ENCODE measurements at regions not wholly inside any gene's neighbourhood (a gene's known extent, or its start where the extent isn't known, plus 50 kb on each side); places are given as distances from the start of the nearest gene placed in this dataset.
"Not testable (repeated sequence)": the region's sequence is repeated elsewhere in the genome, so short reads cannot be mapped to it uniquely, and the experiment has no call there.

- Mint-ChIP-seq H3K36me3 (ENCODE audit: low read depth) (no peaks in the 10 kb centered on the region), H3K27me3 (no peaks in the 10 kb centered on the region), H3K27ac (no peak overlapping the region), H3K9me3 (peaks cover 6% of the 10 kb centered on the region), H3K4me3 (no peak overlapping the region), H3K4me1 (no peaks in the 10 kb centered on the region)
- no peak for ATAC-seq (replicated peaks)
Measured at GRCh38 chr5:117118499-117118898, 543.9 kb upstream of the SEMA6A start.

DNA sequence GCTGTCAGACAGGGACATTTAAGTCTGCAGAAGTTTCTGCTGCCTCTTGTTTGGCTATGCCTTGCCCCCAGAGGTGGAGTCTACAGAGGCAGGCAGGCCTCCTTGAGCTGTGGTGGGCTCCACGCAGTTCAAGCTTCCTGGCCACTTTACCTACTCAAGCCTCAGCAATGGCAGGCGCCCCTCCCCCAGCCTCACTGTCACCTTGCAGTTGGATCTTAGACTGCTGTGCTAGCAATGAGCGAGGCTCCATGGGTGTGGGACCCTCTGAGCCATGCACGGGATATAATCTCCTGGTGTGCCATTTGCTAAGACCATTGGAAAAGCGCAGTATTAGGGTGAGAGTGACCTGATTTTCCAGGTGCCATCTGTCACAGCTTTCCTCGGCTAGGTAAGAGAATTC, 542.7 kb upstream of the SEMA6A start:
- H3K27me3 Mint-ChIP-seq; H3K4me1 Mint-ChIP-seq; H3K4me3 Mint-ChIP-seq; H3K9me3 Mint-ChIP-seq; ATAC-seq (replicated peaks); H3K27ac Mint-ChIP-seq; H3K36me3 Mint-ChIP-seq (ENCODE audit: low read depth): not testable (repeated sequence)

DNA sequence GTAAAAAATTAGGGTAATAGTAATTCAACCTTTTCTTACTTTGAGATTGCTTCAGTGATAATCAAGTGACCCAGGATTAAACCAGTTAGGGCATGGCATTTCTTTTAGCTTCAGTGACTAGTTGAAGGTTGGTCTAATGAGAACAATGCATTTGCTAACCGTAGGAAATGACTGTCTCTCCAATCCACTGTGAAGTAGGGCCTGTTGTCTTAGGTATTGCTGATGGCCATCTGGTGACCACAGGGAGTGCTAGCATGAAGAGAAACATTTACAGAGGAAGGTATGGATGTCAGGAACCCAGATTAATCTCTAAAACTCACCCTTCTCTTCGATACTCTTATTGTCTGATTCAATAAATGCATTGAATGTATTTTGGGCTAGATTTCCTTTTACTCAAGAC, 535.9 kb upstream of the SEMA6A start:
- Mint-ChIP-seq H3K4me1 (no peaks in the 10 kb centered on the region), H3K27me3 (no peaks in the 10 kb centered on the region), H3K36me3 (ENCODE audit: low read depth) (no peaks in the 10 kb centered on the region), H3K9me3 (peaks cover 5% of the 10 kb centered on the region), H3K27ac (no peak overlapping the region), H3K4me3 (no peak overlapping the region)
- no peak for ATAC-seq (replicated peaks)

DNA sequence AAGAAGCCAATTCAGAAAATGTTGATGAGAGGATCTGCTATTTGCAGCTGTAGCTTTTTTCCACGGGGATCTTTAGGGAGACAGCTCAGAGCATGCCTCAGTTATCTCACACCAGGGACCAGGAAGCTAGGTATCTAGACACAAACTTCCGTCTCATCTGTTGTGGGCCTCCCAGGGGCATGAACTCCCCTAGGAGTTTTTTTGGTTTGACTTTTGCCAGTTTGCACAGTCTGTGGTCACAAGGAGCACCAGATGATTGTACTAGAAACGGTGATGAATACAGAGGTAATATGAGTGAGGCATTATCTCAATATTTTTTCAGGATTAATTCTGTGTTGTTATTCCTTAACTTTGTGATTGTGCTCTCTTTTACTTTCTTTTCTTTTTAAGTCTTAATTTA, 533.2 kb upstream of the SEMA6A start:
- no peak overlapping the region for H3K27ac Mint-ChIP-seq
- peaks cover 5% of the 10 kb centered on the region for H3K9me3 Mint-ChIP-seq
- H3K36me3 Mint-ChIP-seq (ENCODE audit: low read depth), result no peaks in the 10 kb centered on the region
- H3K4me1 Mint-ChIP-seq, result no peaks in the 10 kb centered on the region
- no peak for ATAC-seq (replicated peaks)
- H3K27me3 Mint-ChIP-seq, result no peaks in the 10 kb centered on the region
- H3K4me3 Mint-ChIP-seq, result no peak overlapping the region

- Mint-ChIP-seq H3K4me3 (no peak overlapping the region), H3K27me3 (no peaks in the 10 kb centered on the region), H3K9me3 (peaks cover 4% of the 10 kb centered on the region), H3K4me1 (no peaks in the 10 kb centered on the region), H3K36me3 (ENCODE audit: low read depth) (no peaks in the 10 kb centered on the region), H3K27ac (no peak overlapping the region)
- ATAC-seq (replicated peaks), result no peak
Measured at GRCh38 chr5:117103703-117104102, 529.1 kb upstream of the SEMA6A start.

- H3K36me3 Mint-ChIP-seq (ENCODE audit: low read depth), result no peaks in the 10 kb centered on the region
- ATAC-seq (replicated peaks), result no peak
- no peaks in the 10 kb centered on the region for H3K27me3 Mint-ChIP-seq
- no peak overlapping the region for H3K4me3 Mint-ChIP-seq
- H3K27ac Mint-ChIP-seq, result no peak overlapping the region
- H3K4me1 Mint-ChIP-seq, result no peaks in the 10 kb centered on the region
- H3K9me3 Mint-ChIP-seq, result peaks cover 4% of the 10 kb centered on the region
Measured at GRCh38 chr5:117102591-117102990, 528.0 kb upstream of the SEMA6A start.

GRCh38 chr5:117100176-117100575, 525.6 kb upstream of the SEMA6A start:
- no peaks in the 10 kb centered on the region for H3K4me1 Mint-ChIP-seq
- no peak overlapping the region for H3K27ac Mint-ChIP-seq
- H3K4me3 Mint-ChIP-seq, result no peak overlapping the region
- peaks cover 5% of the 10 kb centered on the region for H3K9me3 Mint-ChIP-seq
- no peaks in the 10 kb centered on the region for H3K36me3 Mint-ChIP-seq (ENCODE audit: low read depth)
- no peak for ATAC-seq (replicated peaks)
- H3K27me3 Mint-ChIP-seq, result no peaks in the 10 kb centered on the region

GRCh38 chr5:117098094-117098493, 523.5 kb upstream of the SEMA6A start:
- H3K9me3 Mint-ChIP-seq, result peaks cover 10% of the 10 kb centered on the region
- ATAC-seq (replicated peaks), result no peak
- H3K27ac Mint-ChIP-seq, result no peak overlapping the region
- H3K4me1 Mint-ChIP-seq, result no peaks in the 10 kb centered on the region
- H3K4me3 Mint-ChIP-seq, result no peak overlapping the region
- H3K27me3 Mint-ChIP-seq, result no peaks in the 10 kb centered on the region
- no peaks in the 10 kb centered on the region for H3K36me3 Mint-ChIP-seq (ENCODE audit: low read depth)

DNA sequence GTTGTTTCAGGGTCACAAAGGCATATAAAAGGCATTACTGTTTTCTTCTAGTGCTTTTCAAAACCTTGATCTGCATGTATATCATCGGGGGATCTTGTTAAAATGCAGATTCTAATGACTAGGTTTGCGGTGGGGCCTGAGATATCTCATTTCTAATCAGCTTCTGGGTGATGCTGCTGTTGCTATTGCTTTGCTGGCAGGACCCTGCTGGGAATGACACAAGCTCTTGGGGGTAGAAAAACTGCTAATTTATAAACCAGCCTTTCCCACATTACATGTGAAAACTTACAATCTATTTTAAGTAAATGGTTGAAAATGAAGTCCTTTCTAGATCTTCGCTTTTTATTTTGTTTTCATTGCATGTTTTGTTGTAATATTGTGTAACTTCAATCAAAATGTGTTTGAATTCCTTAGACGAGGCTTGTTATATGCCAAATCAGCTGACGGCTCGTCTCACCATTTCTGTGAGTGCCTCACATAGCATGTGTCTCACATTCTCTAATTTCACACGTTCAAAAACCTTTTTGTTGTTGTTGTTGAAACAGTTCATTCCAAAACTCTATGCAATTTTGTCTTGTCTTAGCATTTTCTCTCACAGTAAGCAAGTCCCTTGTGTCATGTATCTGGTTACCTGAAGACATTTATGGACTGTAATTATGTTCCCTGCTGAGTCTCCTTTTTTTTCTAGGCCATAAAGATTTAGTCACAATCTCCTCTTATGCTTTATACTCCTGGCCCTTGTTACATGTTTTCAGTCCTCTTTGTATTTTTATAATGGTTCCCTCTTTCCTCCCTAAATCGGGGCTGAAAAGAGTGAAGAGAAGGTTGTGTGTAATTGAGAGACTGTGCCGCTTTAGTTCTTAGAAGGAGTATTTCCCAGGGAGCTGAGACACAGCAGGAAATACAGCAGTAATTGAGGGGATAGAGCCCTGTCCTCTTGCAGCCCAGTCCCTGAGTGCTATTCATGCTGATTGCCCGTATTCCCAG, 521.0 kb upstream of the SEMA6A start:
- Mint-ChIP-seq H3K27me3 (no peaks in the 10 kb centered on the region), H3K27ac (no peak overlapping the region), H3K4me3 (no peak overlapping the region), H3K9me3 (peaks cover 6% of the 10 kb centered on the region), H3K36me3 (ENCODE audit: low read depth) (no peaks in the 10 kb centered on the region), H3K4me1 (no peaks in the 10 kb centered on the region)
- ATAC-seq (replicated peaks), result no peak

DNA sequence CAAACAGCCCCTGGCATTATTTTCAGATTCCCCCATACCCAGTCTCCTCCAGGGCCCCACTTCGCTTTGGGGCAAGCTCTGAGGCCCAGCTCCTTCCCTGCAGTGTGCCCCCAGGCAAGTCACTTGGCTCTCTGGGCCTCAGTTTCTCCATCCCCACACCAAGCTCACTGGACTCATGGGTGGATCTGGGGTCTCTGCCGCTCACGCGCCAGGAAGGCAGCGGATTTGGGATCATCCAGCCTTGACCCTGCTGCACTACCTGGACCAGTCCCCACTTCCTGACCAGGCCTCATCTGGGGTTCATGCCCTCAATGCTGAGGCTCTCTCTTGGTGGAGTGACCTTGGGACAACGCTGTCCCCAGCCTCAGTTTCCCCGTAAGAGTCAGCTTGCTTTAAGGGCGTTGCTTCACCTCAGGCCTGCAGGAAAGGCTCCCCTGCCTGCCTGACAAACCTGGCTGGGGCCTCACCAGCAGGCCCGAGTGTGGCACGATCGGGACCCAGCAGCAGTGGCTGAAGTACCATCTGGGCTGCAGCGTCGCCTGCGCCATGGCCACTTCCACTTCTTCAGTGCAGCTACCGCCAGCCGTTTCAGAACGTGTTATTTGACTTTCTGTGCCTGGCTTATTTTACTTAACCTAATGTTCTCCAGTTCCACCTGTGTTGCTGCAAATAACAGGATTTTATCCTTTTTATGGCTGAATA, 519.6 kb upstream of the SEMA6A start:
- no peak for ATAC-seq (replicated peaks)
- peaks cover 6% of the 10 kb centered on the region for H3K9me3 Mint-ChIP-seq
- H3K4me3 Mint-ChIP-seq, result no peak overlapping the region
- H3K27me3 Mint-ChIP-seq, result no peaks in the 10 kb centered on the region
- no peaks in the 10 kb centered on the region for H3K4me1 Mint-ChIP-seq
- H3K36me3 Mint-ChIP-seq (ENCODE audit: low read depth), result no peaks in the 10 kb centered on the region
- no peak overlapping the region for H3K27ac Mint-ChIP-seq

DNA sequence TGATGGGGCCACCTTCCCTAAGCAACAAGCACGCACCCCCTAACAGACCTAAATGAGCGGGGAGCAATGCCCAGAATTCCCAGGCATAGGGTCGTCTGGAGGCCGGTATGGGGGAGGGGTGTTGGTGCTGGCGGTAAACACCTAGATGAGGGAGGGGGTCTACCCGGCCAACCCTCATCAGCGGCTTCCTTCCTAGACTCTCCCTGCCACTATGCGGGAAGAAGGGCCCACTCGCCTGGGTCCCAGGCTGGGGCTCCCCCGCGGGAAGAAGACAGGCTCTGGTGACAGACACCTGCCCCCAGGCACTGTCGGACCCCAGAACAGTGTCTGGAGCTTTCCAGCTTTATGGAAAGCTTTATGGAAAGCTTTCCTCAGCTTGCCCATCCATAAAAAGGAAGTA, 519.0 kb upstream of the SEMA6A start:
- H3K4me1 Mint-ChIP-seq, result no peaks in the 10 kb centered on the region
- H3K4me3 Mint-ChIP-seq, result no peak overlapping the region
- H3K36me3 Mint-ChIP-seq (ENCODE audit: low read depth), result no peaks in the 10 kb centered on the region
- no peak overlapping the region for H3K27ac Mint-ChIP-seq
- no peaks in the 10 kb centered on the region for H3K27me3 Mint-ChIP-seq
- no peak for ATAC-seq (replicated peaks)
- peaks cover 6% of the 10 kb centered on the region for H3K9me3 Mint-ChIP-seq

GRCh38 chr5:117089001-117089400, 514.4 kb upstream of the SEMA6A start:
- H3K27ac Mint-ChIP-seq, result no peak overlapping the region
- H3K4me3 Mint-ChIP-seq, result no peak overlapping the region
- H3K9me3 Mint-ChIP-seq, result no peaks in the 10 kb centered on the region
- no peaks in the 10 kb centered on the region for H3K4me1 Mint-ChIP-seq
- H3K36me3 Mint-ChIP-seq (ENCODE audit: low read depth), result no peaks in the 10 kb centered on the region
- ATAC-seq (replicated peaks), result no peak
- H3K27me3 Mint-ChIP-seq, result no peaks in the 10 kb centered on the region

GRCh38 chr5:117088176-117088575, 513.6 kb upstream of the SEMA6A start:
- H3K27ac Mint-ChIP-seq, result no peak overlapping the region
- no peak for ATAC-seq (replicated peaks)
- H3K36me3 Mint-ChIP-seq (ENCODE audit: low read depth), result no peaks in the 10 kb centered on the region
- no peaks in the 10 kb centered on the region for H3K4me1 Mint-ChIP-seq
- H3K4me3 Mint-ChIP-seq, result no peak overlapping the region
- no peaks in the 10 kb centered on the region for H3K27me3 Mint-ChIP-seq
- no peaks in the 10 kb centered on the region for H3K9me3 Mint-ChIP-seq

GRCh38 chr5:117084067-117084466, 509.4 kb upstream of the SEMA6A start:
- Mint-ChIP-seq H3K27me3 (no peaks in the 10 kb centered on the region), H3K4me3 (no peak overlapping the region), H3K4me1 (no peaks in the 10 kb centered on the region), H3K9me3 (no peaks in the 10 kb centered on the region), H3K36me3 (ENCODE audit: low read depth) (no peaks in the 10 kb centered on the region), H3K27ac (no peak overlapping the region)
- ATAC-seq (replicated peaks), result no peak

- Mint-ChIP-seq H3K9me3 (no peaks in the 10 kb centered on the region), H3K36me3 (ENCODE audit: low read depth) (no peaks in the 10 kb centered on the region), H3K27ac (no peak overlapping the region), H3K4me3 (no peak overlapping the region), H3K4me1 (no peaks in the 10 kb centered on the region), H3K27me3 (no peaks in the 10 kb centered on the region)
- no peak for ATAC-seq (replicated peaks)
Measured at GRCh38 chr5:117082977-117083376, 508.4 kb upstream of the SEMA6A start.
